ENCODE measurements at regions not wholly inside any gene's neighbourhood (a gene's known extent, or its start where the extent isn't known, plus 50 kb on each side); places are given as distances from the start of the nearest gene placed in this dataset.

GRCh38 chr10:108899670-108900069 is 1023.6 kb downstream of the XPNPEP1 start:
- no peaks in the 10 kb centered on the region for H3K9me3 Mint-ChIP-seq
- TF ChIP-seq CTCF (conservative IDR thresholded peaks at IDR 0.05; ENCODE audit: low read depth in 2 of 2) (peak; percentile 24 to 42; a peak in 2 of 4 replicates), ZNF462 (CRISPR knock-in tag; IDR thresholded peaks at IDR 0.05) (no peak)
- no peaks in the 10 kb centered on the region for H3K36me3 ChIP-seq (ENCODE audit: insufficient read depth)
- ATAC-seq: peak; percentile 48
- peaks cover 2% of the 10 kb centered on the region for H3K27me3 Mint-ChIP-seq (ENCODE audit: insufficient read depth, low read depth, poor library complexity)
- 0 out of 2 replicates have a peak overlapping the region, but pooled peaks have one; percentile 5 for H3K27ac Mint-ChIP-seq
- no peaks in the 10 kb centered on the region for H3K27me3 ChIP-seq (ENCODE audit: insufficient read depth)
- H3K27ac ChIP-seq (ENCODE audit: low read depth): no peak overlapping the region
- no peaks in the 10 kb centered on the region for H3K4me1 ChIP-seq (ENCODE audit: insufficient read depth)
- H3F3A ChIP-seq (replicated peaks; ENCODE audit: low read depth): no peaks in the 10 kb centered on the region
- H4K20me1 ChIP-seq (replicated peaks; ENCODE audit: insufficient read depth): no peaks in the 10 kb centered on the region
- H3K4me3 Mint-ChIP-seq: no peak overlapping the region
- no peak overlapping the region for H3K4me2 ChIP-seq
- DNase-seq (ENCODE audit: low spot score): peak; percentile 39
- peak overlapping the region; percentile 92 for H2AFZ ChIP-seq
- no peaks in the 10 kb centered on the region for H3K9me2 ChIP-seq (ENCODE audit: insufficient read depth)
- H3K4me3 ChIP-seq: no peak overlapping the region
- H3K4me1 Mint-ChIP-seq: peaks cover 4% of the 10 kb centered on the region
- no peaks in the 10 kb centered on the region for H3K79me2 ChIP-seq (replicated peaks; ENCODE audit: insufficient read depth)
- no peaks in the 10 kb centered on the region for H3K36me3 Mint-ChIP-seq (ENCODE audit: low read depth)

Measured in GM23338 (cell line).